GM12872 (cell line): ENCODE measurements at regions not wholly inside any gene's neighbourhood (a gene's known extent, or its start where the extent isn't known, plus 50 kb on each side); places are given as distances from the start of the nearest gene placed in this dataset.

Source experiments
- CTCF ChIP-seq: IDR thresholded peaks from 3 replicates; pipeline ENCODE4 v1.5.1; 2011; ENCODE audit warnings: low read depth, mild to moderate bottlenecking, low read length, moderate library complexity; ENCODE audit not compliant: insufficient read depth

GRCh38 chr6:145080651-145081050 is 654.7 kb downstream of the EPM2A start:
- TF ChIP-seq CTCF: no peak

GRCh38 chr6:145081677-145082076 is 653.6 kb downstream of the EPM2A start:
- TF ChIP-seq CTCF: no peak

GRCh38 chr6:145082359-145082758 is 653.0 kb downstream of the EPM2A start:
- no peak for TF ChIP-seq CTCF

- TF ChIP-seq CTCF: no peak
Observed at GRCh38 chr6:145086197-145086596, 649.1 kb downstream of the EPM2A start.

- no peak for TF ChIP-seq CTCF
Observed at GRCh38 chr6:145087034-145087433, 648.3 kb downstream of the EPM2A start.

GRCh38 chr6:145090801-145091585 is 644.3 kb downstream of the EPM2A start:
- TF ChIP-seq CTCF: no peak

- TF ChIP-seq CTCF: no peak
Observed at GRCh38 chr6:145091586-145092142, 643.7 kb downstream of the EPM2A start.
